ENCODE measurements at regions not wholly inside any gene's neighbourhood (a gene's known extent, or its start where the extent isn't known, plus 50 kb on each side); places are given as distances from the start of the nearest gene placed in this dataset.

- Histone ChIP-seq H3K27ac (ENCODE audit: low read depth, low read length, poor library complexity, severe bottlenecking) (no peak overlapping the region), H3K36me3 (ENCODE audit: insufficient read depth, low read length) (no peaks in the 10 kb centered on the region), H3K9me3 (ENCODE audit: low read length) (no peaks in the 10 kb centered on the region), H3K4me1 (ENCODE audit: insufficient read depth, low read length, poor library complexity, severe bottlenecking) (no peaks in the 10 kb centered on the region), H2AFZ (ENCODE audit: low read length) (no peak overlapping the region), H3K4me3 (ENCODE audit: low read depth, low read length, poor library complexity, severe bottlenecking) (no peak overlapping the region), H3K79me2 (ENCODE audit: insufficient read depth, low read depth, low read length) (no peaks in the 10 kb centered on the region), H4K20me1 (ENCODE audit: insufficient read depth, low read length) (no peaks in the 10 kb centered on the region), H3K9me2 (ENCODE audit: insufficient read depth, low read length) (no peaks in the 10 kb centered on the region), H3K4me2 (ENCODE audit: low read length) (no peak overlapping the region)
- TF ChIP-seq CTCF (conservative IDR thresholded peaks at IDR 0.05; ENCODE audit: low read length) = no peak
- TF ChIP-seq EZH2phosphoT487 (IDR thresholded peaks at IDR 0.05; ENCODE audit: borderline replicate concordance, low read depth, low read length) = no peak
- BruUV-seq (replicated peaks) = no TSS peak
- CTCF ChIA-PET (ENCODE audit: unreplicated experiment) = no interaction called here
- DNase-seq (ENCODE audit: low spot score) = no peak
- intact Hi-C loops (cut with micrococcal nuclease; ENCODE audit: unreplicated experiment) = no loop called here
- POLR2A ChIA-PET = no interaction called here
Observed at GRCh38 chr18:42275949-42276730, 321.1 kb downstream of the PIK3C3 start.

GRCh38 chr18:42281124-42281523 lies 326.1 kb downstream of the PIK3C3 start:
- Histone ChIP-seq H3K36me3 (ENCODE audit: insufficient read depth, low read length) (no peaks in the 10 kb centered on the region), H3K79me2 (ENCODE audit: insufficient read depth, low read depth, low read length) (no peaks in the 10 kb centered on the region), H3K4me1 (ENCODE audit: insufficient read depth, low read length, poor library complexity, severe bottlenecking) (no peaks in the 10 kb centered on the region), H2AFZ (ENCODE audit: low read length) (no peak overlapping the region), H3K4me3 (ENCODE audit: low read depth, low read length, poor library complexity, severe bottlenecking) (no peak overlapping the region), H3K4me2 (ENCODE audit: low read length) (no peak overlapping the region), H3K27ac (ENCODE audit: low read depth, low read length, poor library complexity, severe bottlenecking) (no peak overlapping the region), H4K20me1 (ENCODE audit: insufficient read depth, low read length) (no peaks in the 10 kb centered on the region), H3K9me2 (ENCODE audit: insufficient read depth, low read length) (no peaks in the 10 kb centered on the region), H3K9me3 (ENCODE audit: low read length) (no peaks in the 10 kb centered on the region)
- TF ChIP-seq EZH2phosphoT487 (IDR thresholded peaks at IDR 0.05; ENCODE audit: borderline replicate concordance, low read depth, low read length) (no peak), CTCF (conservative IDR thresholded peaks at IDR 0.05; ENCODE audit: low read length) (no peak)
- POLR2A ChIA-PET = interaction anchor here (1.2 kb wide), 1 partner anchor 13 kb away, joined by 3 read pairs; no protein-coding TSS in a partner anchor
- CTCF ChIA-PET (ENCODE audit: unreplicated experiment) = no interaction called here
- no TSS peak for BruUV-seq (replicated peaks)
- intact Hi-C loops (cut with micrococcal nuclease; ENCODE audit: unreplicated experiment) = no loop called here
- DNase-seq (ENCODE audit: low spot score) = no peak

GRCh38 chr18:42281851-42282250 lies 326.8 kb downstream of the PIK3C3 start:
- Histone ChIP-seq H4K20me1 (ENCODE audit: insufficient read depth, low read length) (no peaks in the 10 kb centered on the region), H2AFZ (ENCODE audit: low read length) (no peak overlapping the region), H3K79me2 (ENCODE audit: insufficient read depth, low read depth, low read length) (no peaks in the 10 kb centered on the region), H3K9me3 (ENCODE audit: low read length) (no peaks in the 10 kb centered on the region), H3K9me2 (ENCODE audit: insufficient read depth, low read length) (no peaks in the 10 kb centered on the region), H3K4me2 (ENCODE audit: low read length) (no peak overlapping the region), H3K4me3 (ENCODE audit: low read depth, low read length, poor library complexity, severe bottlenecking) (no peak overlapping the region), H3K36me3 (ENCODE audit: insufficient read depth, low read length) (no peaks in the 10 kb centered on the region), H3K4me1 (ENCODE audit: insufficient read depth, low read length, poor library complexity, severe bottlenecking) (no peaks in the 10 kb centered on the region), H3K27ac (ENCODE audit: low read depth, low read length, poor library complexity, severe bottlenecking) (no peak overlapping the region)
- CTCF ChIA-PET (ENCODE audit: unreplicated experiment) = no interaction called here
- intact Hi-C loops (cut with micrococcal nuclease; ENCODE audit: unreplicated experiment) = no loop called here
- no TSS peak for BruUV-seq (replicated peaks)
- POLR2A ChIA-PET = interaction anchor here (1.2 kb wide), 1 partner anchor 13 kb away, joined by 3 read pairs; no protein-coding TSS in a partner anchor
- no peak for TF ChIP-seq CTCF (conservative IDR thresholded peaks at IDR 0.05; ENCODE audit: low read length)
- no peak for TF ChIP-seq EZH2phosphoT487 (IDR thresholded peaks at IDR 0.05; ENCODE audit: borderline replicate concordance, low read depth, low read length)
- DNase-seq (ENCODE audit: low spot score) = no peak
